Neural crest cell (in vitro differentiated cells): ENCODE measurements at regions not wholly inside any gene's neighbourhood (a gene's known extent, or its start where the extent isn't known, plus 50 kb on each side); places are given as distances from the start of the nearest gene placed in this dataset.

Experiments
- DNase-seq: peaks from one replicate; pipeline ENCODE4 v3.0.0; 2021; ENCODE audit warnings: low read depth, mixed read lengths, low spot score
- H3K27ac Mint-ChIP-seq: one replicate; pipeline ENCODE4 v1.8.0; 2021; ENCODE audit warnings: mild to moderate bottlenecking, mixed read lengths; ENCODE audit not compliant: unreplicated experiment
- H3K27me3 Mint-ChIP-seq: 2 replicates; pipeline ENCODE4 v1.8.0; 2021; ENCODE audit warnings: low read depth, mild to moderate bottlenecking, mixed read lengths
- H3K36me3 Mint-ChIP-seq: 2 replicates; pipeline ENCODE4 v1.8.0; 2021; ENCODE audit warnings: low read depth, mild to moderate bottlenecking, mixed read lengths
- H3K4me1 Mint-ChIP-seq: 2 replicates; pipeline ENCODE4 v1.8.0; 2021; ENCODE audit warnings: mixed read lengths
- H3K4me3 Mint-ChIP-seq: one replicate; pipeline ENCODE4 v1.8.0; 2021; ENCODE audit warnings: mild to moderate bottlenecking, mixed read lengths
- H3K9me3 Mint-ChIP-seq: 2 replicates; pipeline ENCODE4 v1.8.0; 2021; ENCODE audit warnings: mixed read lengths
- CTCF ChIP-seq: fragments of 200-600 bp; sonication (generic); conservative IDR thresholded peaks from 2 replicates; pipeline ENCODE4 v1.5.0; 2021; ENCODE audit warnings: antibody characterized with exemption, mild to moderate bottlenecking

GRCh38 chr12:115661112-115661511, 616.4 kb downstream of the MED13L start:
- no peak for TF ChIP-seq CTCF
- DNase-seq = no peak
- no peaks in the 10 kb centered on the region for H3K36me3 Mint-ChIP-seq

GRCh38 chr12:115660211-115660805, 617.2 kb downstream of the MED13L start:
- no peaks in the 10 kb centered on the region for H3K36me3 Mint-ChIP-seq
- H3K9me3 Mint-ChIP-seq = peaks cover 3% of the 10 kb centered on the region
- H3K4me1 Mint-ChIP-seq = peaks cover 8% of the 10 kb centered on the region
- H3K4me3 Mint-ChIP-seq = no peak overlapping the region
- TF ChIP-seq CTCF = no peak
- H3K27me3 Mint-ChIP-seq = peaks cover 3% of the 10 kb centered on the region
- H3K27ac Mint-ChIP-seq = no peak overlapping the region
- no peak for DNase-seq

More at GRCh38 chr12:115661112-115661511, 616.4 kb downstream of the MED13L start:
- peaks cover 3% of the 10 kb centered on the region for H3K9me3 Mint-ChIP-seq
- peaks cover 3% of the 10 kb centered on the region for H3K27me3 Mint-ChIP-seq
- H3K27ac Mint-ChIP-seq = no peak overlapping the region
- H3K4me1 Mint-ChIP-seq = peaks cover 8% of the 10 kb centered on the region
- H3K4me3 Mint-ChIP-seq = no peak overlapping the region

GRCh38 chr12:115659422-115659821, 618.1 kb downstream of the MED13L start:
- Mint-ChIP-seq H3K9me3 (peaks cover 3% of the 10 kb centered on the region), H3K27me3 (peaks cover 3% of the 10 kb centered on the region), H3K27ac (no peak overlapping the region), H3K4me3 (no peak overlapping the region), H3K36me3 (no peaks in the 10 kb centered on the region), H3K4me1 (peaks cover 8% of the 10 kb centered on the region)
- no peak for DNase-seq
- no peak for TF ChIP-seq CTCF

- H3K27ac Mint-ChIP-seq = no peak overlapping the region
- peaks cover 3% of the 10 kb centered on the region for H3K27me3 Mint-ChIP-seq
These were observed 620.1 kb downstream of the MED13L start for GRCh38 chr12:115657081-115658013.

GRCh38 chr12:115650026-115650425, 627.5 kb downstream of the MED13L start:
- Mint-ChIP-seq H3K4me3 (no peak overlapping the region), H3K36me3 (no peaks in the 10 kb centered on the region), H3K4me1 (no peaks in the 10 kb centered on the region), H3K27ac (no peak overlapping the region), H3K9me3 (no peaks in the 10 kb centered on the region), H3K27me3 (peaks cover 9% of the 10 kb centered on the region)
- no peak for DNase-seq
- TF ChIP-seq CTCF = no peak

More at GRCh38 chr12:115657081-115658013, 620.1 kb downstream of the MED13L start:
- Mint-ChIP-seq H3K4me1 (peaks cover 8% of the 10 kb centered on the region), H3K4me3 (no peak overlapping the region), H3K9me3 (peaks cover 3% of the 10 kb centered on the region), H3K36me3 (no peaks in the 10 kb centered on the region)
- DNase-seq = no peak
- no peak for TF ChIP-seq CTCF
